ENCODE measurements at regions not wholly inside any gene's neighbourhood (a gene's known extent, or its start where the extent isn't known, plus 50 kb on each side); places are given as distances from the start of the nearest gene placed in this dataset.

DNA sequence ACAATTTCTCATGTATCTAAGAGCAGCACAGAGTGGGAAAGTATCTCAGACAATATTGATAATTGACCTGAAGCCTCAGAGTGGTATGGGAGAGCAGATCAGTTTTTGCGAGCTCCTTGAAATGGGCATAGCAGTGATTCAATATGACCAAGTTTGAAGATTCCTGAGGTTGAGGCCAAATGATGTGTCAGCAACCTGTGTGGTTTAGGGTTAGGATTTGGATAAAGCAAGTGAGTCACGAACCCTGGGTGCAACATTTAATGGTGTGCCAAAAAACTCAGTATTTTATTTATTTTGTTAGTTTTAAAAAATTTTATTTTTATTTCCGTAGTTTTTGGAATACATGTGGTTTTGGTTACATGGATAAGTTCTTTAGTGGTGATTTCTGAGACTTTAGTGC lies 92.5 kb upstream of the C21orf91 start:
- WGBS, 2 donors, result 58 to 61% methylated on average over 3 of the region's 3 CpGs
- no peak for DNase-seq (ENCODE audit: low spot score in 2 of 2)
- TF ChIP-seq, protein P1, sequence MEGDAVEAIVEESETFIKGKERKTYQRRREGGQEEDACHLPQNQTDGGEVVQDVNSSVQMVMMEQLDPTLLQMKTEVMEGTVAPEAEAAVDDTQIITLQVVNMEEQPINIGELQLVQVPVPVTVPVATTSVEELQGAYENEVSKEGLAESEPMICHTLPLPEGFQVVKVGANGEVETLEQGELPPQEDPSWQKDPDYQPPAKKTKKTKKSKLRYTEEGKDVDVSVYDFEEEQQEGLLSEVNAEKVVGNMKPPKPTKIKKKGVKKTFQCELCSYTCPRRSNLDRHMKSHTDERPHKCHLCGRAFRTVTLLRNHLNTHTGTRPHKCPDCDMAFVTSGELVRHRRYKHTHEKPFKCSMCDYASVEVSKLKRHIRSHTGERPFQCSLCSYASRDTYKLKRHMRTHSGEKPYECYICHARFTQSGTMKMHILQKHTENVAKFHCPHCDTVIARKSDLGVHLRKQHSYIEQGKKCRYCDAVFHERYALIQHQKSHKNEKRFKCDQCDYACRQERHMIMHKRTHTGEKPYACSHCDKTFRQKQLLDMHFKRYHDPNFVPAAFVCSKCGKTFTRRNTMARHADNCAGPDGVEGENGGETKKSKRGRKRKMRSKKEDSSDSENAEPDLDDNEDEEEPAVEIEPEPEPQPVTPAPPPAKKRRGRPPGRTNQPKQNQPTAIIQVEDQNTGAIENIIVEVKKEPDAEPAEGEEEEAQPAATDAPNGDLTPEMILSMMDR (IDR thresholded peaks at IDR 0.05), result no peak
- TF ChIP-seq POLR2A (IDR thresholded peaks at IDR 0.05), result no peak
- H3K4me3 ChIP-seq (ENCODE audit: low read depth, poor library complexity, severe bottlenecking), result no peak overlapping the region
- intact Hi-C loops (cut with DNase I; ENCODE audit: low total_unique reads), result no loop called here

DNA sequence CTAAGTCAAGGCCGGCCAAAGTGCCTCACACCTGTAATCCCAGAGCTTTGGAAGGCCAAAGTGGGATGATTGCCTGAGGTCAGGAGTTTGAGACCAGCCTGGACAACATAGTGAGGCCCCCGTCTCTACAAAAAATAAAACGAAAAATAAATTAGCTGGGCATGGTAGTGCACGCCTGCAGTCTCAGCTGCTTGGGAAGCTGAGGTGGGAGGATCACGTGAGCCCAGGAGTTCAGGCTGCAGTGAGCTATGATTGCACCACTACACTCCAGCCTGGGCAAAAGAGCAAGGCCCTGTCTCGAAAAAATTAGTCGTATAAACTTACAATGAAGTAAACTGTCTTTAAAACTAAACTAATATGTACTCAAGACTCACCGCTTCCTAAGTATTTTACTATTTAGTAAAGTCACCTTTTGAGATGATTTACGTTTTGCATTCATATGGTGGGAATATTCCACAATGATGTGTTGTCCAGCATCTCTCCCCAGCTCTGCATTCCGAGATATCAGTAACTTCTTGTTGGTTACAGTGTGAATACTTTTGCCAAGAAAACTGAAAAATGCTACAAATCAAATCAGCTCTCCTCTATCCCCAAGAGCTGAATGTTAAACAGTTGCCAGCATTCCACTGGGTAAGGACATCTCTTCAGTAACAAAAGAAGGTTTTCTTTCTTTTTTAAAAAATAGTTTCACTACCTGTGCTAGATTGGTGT lies 84.9 kb upstream of the C21orf91 start:
- intact Hi-C loops (cut with DNase I; ENCODE audit: low total_unique reads), result loop anchor here (10.0 kb wide), 1 partner anchor 229 kb away; no protein-coding TSS in a partner anchor
- DNase-seq (ENCODE audit: low spot score in 2 of 2), result no peak

DNA sequence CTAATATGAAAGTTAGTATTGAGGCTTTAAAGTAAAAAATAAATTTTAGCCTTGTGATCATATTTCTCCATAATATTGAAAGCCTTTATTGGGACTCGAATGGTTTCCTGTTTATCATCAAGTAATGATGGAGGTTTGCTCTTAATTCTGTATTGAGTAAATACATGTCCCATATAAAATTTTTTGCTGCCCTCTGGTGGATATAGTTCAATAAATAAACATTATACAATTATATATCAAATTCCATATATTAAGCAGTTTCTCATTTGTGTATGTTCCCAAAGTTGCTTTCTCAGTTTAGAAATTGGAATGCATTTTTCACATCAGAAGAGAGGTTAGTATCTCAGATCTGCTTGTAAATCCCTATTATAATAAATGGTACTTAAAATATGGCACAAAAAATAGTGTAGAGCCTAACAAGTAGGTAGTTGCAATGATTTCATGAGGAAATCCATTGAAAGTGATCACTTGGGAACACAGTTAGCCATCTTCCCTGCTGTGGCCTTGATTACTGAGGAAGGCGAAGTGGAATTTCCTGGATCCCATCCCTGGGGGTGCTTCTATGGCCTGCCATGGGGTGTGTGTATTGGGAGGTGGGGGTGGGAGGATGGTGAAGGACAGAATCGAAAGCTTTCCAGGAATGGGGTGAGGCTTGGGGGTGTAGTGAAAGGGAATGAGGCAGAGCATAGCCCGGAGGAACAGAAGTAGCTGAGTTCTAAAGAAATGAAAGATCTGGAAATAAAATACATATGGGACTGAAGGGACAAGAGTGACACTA lies 84.1 kb upstream of the C21orf91 start:
- 41 to 43% methylated on average over 4 of the region's 4 CpGs for WGBS, 2 donors
- no peak for TF ChIP-seq POLR2A (IDR thresholded peaks at IDR 0.05)
- TF ChIP-seq, protein P1 (IDR thresholded peaks at IDR 0.05), result no peak
- intact Hi-C loops (cut with DNase I; ENCODE audit: low total_unique reads), result loop anchor here (10.0 kb wide), 1 partner anchor 228 kb away; no protein-coding TSS in a partner anchor
- H3K4me3 ChIP-seq (ENCODE audit: low read depth, poor library complexity, severe bottlenecking), result no peak overlapping the region
- DNase-seq (ENCODE audit: low spot score in 2 of 2), result no peak

More for the DNA sequence above, 84.9 kb upstream of the C21orf91 start:
- TF ChIP-seq POLR2A (IDR thresholded peaks at IDR 0.05), result no peak
- TF ChIP-seq, protein P1 (IDR thresholded peaks at IDR 0.05), result no peak
- WGBS, 2 donors, result 75 to 78% methylated on average over 10 of the region's 10 CpGs
- no peak overlapping the region for H3K4me3 ChIP-seq (ENCODE audit: low read depth, poor library complexity, severe bottlenecking)

DNA sequence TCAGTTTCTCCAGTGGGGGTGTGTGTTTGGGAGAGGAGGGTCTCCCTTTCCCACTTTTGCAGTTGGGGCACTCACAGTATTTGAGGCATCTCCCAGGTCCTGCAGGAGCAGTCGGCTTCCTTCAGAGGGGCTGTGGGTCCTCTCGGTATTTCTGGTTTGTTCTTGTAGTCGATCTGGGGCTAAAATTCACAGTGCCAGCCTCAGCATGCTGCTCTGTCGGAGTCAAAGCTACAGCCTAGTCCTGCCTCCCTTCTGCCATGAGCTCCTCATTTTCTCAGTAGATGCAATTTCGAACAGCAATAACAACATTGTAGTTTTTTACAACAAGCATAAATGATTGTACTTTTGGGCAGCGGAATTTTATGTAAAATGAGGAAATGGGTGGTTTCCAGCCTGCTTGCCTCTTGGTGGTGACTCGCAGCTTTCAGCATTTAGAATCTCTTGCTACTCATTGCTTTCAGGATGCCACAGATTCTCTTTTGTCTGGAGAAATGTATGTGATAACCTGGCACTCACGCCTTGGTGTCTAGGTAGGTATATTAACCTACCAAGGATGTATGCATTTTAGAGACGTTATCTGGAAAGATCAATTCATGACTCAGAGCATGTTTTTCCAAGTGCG lies 82.4 kb upstream of the C21orf91 start:
- TF ChIP-seq, protein P1 (IDR thresholded peaks at IDR 0.05), result no peak
- no peak for TF ChIP-seq POLR2A (IDR thresholded peaks at IDR 0.05)
- 41 to 47% methylated on average over 10 of the region's 10 CpGs for WGBS, 2 donors
- no peak for DNase-seq (ENCODE audit: low spot score in 2 of 2)
- intact Hi-C loops (cut with DNase I; ENCODE audit: low total_unique reads), result loop anchor here (10.0 kb wide), 1 partner anchor 227 kb away; no protein-coding TSS in a partner anchor
- H3K4me3 ChIP-seq (ENCODE audit: low read depth, poor library complexity, severe bottlenecking), result no peak overlapping the region

DNA sequence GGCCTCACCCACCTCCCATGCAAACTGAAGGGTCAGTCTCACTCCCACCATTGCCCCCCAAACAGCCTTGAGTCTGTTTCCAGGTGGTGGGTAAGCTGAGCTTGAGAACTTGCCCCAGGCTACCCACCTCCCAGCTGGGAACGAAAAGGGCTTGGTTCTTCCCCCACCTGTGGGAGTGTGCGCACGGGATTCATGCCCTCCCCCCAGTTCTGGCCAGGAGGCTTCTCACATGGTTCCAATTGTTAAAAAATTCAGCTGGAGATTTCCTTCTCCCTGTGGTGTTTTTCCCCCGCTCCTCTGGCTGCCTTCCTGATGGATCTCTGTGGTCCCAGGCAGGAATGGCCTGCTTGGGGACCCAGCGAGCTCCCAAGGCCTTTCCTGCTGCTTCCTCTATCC lies 81.8 kb upstream of the C21orf91 start:
- H3K4me3 ChIP-seq (ENCODE audit: low read depth, poor library complexity, severe bottlenecking), result no peak overlapping the region
- TF ChIP-seq, protein P1 (IDR thresholded peaks at IDR 0.05), result no peak
- TF ChIP-seq POLR2A (IDR thresholded peaks at IDR 0.05), result no peak
- WGBS, 2 donors, result 28 to 37% methylated on average over 5 of the region's 5 CpGs
- intact Hi-C loops (cut with DNase I; ENCODE audit: low total_unique reads), result loop anchor here (10.0 kb wide), 1 partner anchor 226 kb away; no protein-coding TSS in a partner anchor
- DNase-seq (ENCODE audit: low spot score in 2 of 2), result no peak

Measured in lower leg skin (tissue), 4 donors.